ENCODE measurements at regions not wholly inside any gene's neighbourhood (a gene's known extent, or its start where the extent isn't known, plus 50 kb on each side); places are given as distances from the start of the nearest gene placed in this dataset.
"Not testable (repeated sequence)": the region's sequence is repeated elsewhere in the genome, so short reads cannot be mapped to it uniquely, and the experiment has no call there.

- peak in 1 of 2 donors; percentile 2 for DNase-seq
These were observed 552.2 kb upstream of the NCAM2 start for GRCh38 chr21:20445971-20446370.

GRCh38 chr21:20451046-20451445 lies 547.2 kb upstream of the NCAM2 start:
- DNase-seq: no peak

- no peak for DNase-seq
These were observed 545.3 kb upstream of the NCAM2 start for GRCh38 chr21:20452935-20453334.

GRCh38 chr21:20459838-20460237 lies 538.4 kb upstream of the NCAM2 start:
- DNase-seq: no peak

- no peak for DNase-seq
These were observed 534.8 kb upstream of the NCAM2 start for GRCh38 chr21:20463362-20463761.

- no peak for DNase-seq
These were observed 528.8 kb upstream of the NCAM2 start for GRCh38 chr21:20469361-20469760.

DNA sequence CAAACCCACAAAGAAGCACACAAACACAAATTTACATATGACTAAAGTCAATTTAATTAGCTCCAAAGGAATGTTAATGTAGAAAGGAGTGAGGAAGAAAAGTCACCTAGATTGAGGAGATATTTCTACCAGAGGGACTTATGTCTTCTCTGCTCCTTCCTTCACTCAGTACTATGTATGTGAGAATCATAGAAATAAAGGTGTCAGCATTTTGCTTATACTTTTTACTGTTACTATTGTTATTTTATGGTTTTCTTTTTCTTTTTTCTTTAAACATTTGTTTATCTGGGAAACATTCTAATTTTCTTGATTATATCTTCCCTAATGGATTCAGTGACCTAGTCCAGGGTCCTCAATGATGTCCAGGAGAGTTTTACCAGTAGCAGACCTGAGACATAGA lies 511.9 kb upstream of the NCAM2 start:
- DNase-seq: no peak

DNA sequence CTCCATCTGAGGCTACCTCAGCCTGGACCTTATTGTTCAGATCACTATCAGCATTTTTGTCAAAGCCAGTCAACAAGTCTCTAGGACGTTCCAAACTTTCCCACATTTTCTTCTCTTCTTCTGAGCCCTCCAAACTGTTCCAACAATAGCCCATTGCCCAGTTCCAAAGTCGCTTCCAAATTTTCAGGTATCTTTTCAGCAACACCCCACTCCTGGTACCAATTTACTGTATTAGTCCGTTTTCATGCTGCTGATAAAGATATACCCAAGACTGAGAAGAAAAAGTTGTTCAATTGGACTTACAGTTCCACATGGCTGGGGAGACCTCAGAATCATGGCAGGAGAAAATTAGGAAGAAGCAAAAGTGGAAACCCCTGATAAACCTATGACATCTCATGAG lies 495.3 kb upstream of the NCAM2 start:
- not testable (repeated sequence) for DNase-seq

DNA sequence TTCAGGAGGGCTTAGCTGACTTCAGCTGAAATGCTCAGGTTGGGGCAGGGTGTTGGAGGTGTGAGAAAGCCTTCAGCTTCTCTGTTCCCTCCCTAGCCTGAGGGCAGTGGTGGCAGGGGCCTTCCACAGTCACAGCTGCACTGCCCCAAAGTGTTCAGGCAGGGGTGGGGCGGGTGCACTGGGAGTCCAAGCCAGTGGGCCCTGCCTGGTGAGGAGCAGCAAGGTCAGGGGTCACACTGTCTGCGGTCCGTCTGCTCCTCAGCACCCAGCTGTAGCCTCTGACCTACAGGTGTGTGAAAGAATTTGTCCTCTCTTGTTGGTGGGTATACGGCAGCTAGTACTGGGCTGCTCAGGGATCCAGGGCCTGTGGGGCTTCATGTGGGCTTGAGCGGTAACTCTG lies 490.4 kb upstream of the NCAM2 start:
- DNase-seq: no peak

DNA sequence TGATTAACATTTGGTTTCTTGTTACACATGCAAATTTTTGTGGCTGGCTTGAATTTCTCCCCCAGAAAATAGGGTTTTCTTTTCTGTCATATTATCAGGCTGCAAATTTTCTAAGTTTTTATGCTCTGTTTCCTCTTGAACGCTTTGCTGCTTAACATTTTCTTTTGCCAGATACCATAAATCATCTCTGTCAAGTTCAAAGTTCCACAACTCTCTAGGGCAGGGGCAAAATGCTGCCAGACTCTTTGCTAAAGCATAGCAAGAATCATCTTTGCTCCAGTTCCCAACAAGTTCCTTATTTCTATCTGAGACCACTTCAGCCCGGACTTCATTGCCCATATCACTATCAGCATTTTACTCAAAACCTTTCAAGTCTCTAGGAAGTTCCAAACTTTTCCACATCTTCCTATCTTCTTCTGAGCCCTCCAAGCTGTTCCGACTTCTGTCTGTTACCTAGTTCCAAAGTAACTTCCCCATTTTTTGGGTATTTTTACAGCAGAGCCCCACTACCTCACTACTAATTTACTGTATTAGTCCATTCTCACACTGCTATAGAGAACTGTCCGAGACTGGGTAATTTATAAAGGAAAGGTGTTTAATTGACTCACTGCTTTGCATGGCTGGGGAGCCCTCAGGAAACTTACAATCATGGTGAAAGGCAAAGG lies 486.9 kb upstream of the NCAM2 start:
- no peak for DNase-seq

DNA sequence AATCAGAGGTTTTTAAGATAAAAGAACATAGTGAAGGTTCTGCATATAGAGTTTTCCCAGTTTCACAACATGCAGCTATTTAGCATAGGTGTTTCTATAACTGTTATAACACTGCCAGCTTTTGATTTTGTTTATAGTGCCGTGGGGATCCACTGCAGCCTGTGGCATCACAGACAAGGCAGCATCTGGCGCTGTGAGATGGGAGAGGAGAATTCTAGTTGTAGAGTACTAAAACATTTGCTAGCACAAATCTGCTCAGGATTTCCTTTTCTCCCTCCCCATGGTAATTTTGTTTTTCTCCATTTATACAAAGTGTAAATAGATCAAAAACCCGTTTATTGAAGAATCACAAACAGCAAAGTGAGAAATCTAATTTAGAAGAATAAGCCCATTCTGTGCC lies 482.8 kb upstream of the NCAM2 start:
- DNase-seq: no peak

GRCh38 chr21:20519076-20519475 lies 479.1 kb upstream of the NCAM2 start:
- no peak for DNase-seq

DNA sequence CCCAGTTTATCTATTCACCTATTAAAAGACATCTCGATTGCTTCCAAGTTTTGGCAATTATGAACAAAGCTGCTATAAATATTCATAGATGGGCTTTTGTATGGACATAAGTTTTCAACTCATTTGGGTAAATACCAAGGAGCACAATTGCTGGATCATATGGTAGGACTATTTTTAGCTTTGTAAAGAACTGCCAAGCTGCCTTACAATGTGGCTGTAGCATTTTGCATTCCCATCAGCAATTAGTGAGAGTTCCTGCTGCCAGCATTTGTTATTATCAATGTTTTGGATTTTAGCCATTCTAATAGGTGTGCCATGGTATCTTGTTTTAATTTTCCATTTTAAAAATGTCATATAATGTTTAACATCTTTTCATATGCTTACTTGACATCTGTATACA lies 475.6 kb upstream of the NCAM2 start:
- DNase-seq: no peak

GRCh38 chr21:20523191-20523590 lies 475.0 kb upstream of the NCAM2 start:
- DNase-seq: no peak

DNA sequence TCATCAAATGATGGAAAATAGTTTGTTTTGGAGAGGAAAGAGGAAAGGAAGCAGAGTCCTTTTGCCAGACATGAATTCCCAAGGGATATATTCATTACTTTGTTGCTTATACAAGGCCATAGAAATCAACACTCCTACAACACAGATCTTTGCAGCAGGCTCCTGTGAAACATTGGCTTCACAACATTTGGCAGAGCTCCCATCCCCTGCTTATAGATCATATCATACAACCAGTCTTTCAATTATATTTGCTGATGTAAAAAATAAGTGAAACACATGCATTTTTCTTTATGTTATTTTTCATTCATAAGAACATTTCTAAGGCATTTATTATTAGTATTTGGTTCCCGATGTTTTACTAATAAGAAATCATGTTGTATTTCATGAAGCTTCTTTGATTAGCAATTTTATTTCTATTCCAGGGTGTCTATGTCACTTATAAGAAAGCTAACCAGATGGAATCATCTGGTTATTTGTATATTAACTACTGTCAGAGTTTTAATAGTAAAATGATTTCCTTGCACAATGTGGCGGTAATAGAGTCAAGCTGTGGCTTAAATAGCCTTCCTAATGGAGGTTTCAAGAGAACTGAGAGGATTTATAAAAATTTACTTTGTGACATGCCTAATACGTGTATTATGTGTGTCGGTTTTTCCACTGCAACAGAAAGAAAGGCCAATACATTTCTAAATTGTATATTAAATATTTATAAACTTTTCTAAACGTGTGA lies 470.3 kb upstream of the NCAM2 start:
- no peak for DNase-seq

- DNase-seq: no peak
These were observed 461.1 kb upstream of the NCAM2 start for GRCh38 chr21:20537130-20537529.

- DNase-seq: no peak
These were observed 460.1 kb upstream of the NCAM2 start for GRCh38 chr21:20538039-20538658.

GRCh38 chr21:20545454-20545853 lies 452.8 kb upstream of the NCAM2 start:
- DNase-seq: no peak

DNA sequence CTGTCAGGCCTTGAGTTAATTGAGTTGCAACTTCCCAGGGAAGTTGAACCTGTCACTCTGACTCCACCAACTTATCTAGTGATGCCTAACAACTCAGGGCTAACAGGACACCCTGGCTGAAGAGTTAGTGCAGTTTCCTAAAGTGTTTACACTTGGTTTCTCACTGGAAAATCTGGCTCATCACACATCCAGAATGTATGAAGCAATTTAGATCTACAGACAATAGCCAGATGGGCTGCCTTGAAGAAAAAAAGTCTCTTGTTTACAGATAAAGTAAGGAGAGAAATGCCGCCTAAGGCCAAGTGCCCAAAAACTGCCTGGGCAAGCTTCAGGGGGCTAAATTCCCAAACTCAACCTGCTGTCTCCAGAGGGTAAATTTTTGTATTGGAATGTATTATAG lies 446.3 kb upstream of the NCAM2 start:
- DNase-seq: no peak

- DNase-seq: no peak
These were observed 443.4 kb upstream of the NCAM2 start for GRCh38 chr21:20554785-20555184.

GRCh38 chr21:20570824-20571232 lies 427.4 kb upstream of the NCAM2 start:
- no peak for DNase-seq

DNA sequence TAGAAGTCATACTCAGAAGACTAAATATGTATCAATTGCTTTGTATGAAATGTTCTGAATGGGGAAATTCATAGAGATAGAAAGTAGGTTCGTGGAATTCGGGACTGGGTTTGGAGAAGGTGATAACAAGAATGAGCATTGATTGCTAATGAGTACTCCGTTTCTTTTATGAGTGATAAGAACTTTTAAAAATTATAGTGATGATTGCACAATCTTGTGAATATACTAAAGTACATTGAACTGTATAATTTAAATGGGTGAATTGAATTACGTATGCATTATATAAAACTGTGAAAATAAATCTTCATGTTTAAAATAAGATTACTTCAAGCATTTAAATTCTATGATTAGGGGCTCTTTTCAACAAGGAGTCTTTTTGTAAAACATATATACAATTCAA lies 425.6 kb upstream of the NCAM2 start:
- no peak for DNase-seq

GRCh38 chr21:20581361-20581760 lies 416.8 kb upstream of the NCAM2 start:
- DNase-seq: no peak

DNA sequence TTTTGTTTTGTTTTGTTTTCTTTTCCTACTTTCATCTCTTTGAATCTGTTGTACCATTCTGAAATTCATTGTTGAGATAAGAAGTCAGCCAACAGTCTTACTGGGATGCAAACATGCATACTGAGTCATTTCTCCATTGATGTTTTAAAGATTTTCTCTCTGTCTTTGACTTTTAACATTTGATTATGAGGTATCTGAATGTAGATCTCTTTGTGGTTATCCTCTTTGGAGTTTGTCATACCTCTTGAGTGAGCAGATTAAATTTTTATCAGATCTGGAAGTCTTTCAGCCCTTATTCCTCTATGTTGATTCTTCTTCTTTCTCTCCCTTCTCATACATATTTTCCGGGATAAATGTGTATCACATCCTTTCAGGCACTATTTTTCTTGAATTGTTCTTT lies 406.9 kb upstream of the NCAM2 start:
- DNase-seq: no peak
